Esophagus squamous epithelium (tissue), 4 donors: ENCODE measurements at regions not wholly inside any gene's neighbourhood (a gene's known extent, or its start where the extent isn't known, plus 50 kb on each side); places are given as distances from the start of the nearest gene placed in this dataset.

Source experiments
- CTCF ChIP-seq, 6 experiments: fragments of 450-650 bp in 4 of 6; fragments of 200-600 bp in 2 of 6; sonication (generic) in 2 of 6; IDR thresholded peaks; one replicate each; pipeline ENCODE4 v1.5.1; 2016 to 2019; ENCODE audit warnings: antibody characterized with exemption in 6 of 6, mild to moderate bottlenecking in 4 of 6, moderate library complexity in 4 of 6
- POLR2A ChIP-seq, 4 donors: fragments of 450-650 bp; IDR thresholded peaks; one replicate each; pipeline ENCODE4 v1.6.1; 2017; ENCODE audit warnings: antibody characterized with exemption in 4 of 4, mild to moderate bottlenecking in 4 of 4, moderate library complexity in 3 of 4

GRCh38 chr12:71299541-71300376 is 139.8 kb upstream of the LGR5 start:
- TF ChIP-seq CTCF (IDR thresholded peaks at IDR 0.05) (no peak), POLR2A (IDR thresholded peaks at IDR 0.05) (no peak)
